ENCODE measurements at regions not wholly inside any gene's neighbourhood (a gene's known extent, or its start where the extent isn't known, plus 50 kb on each side); places are given as distances from the start of the nearest gene placed in this dataset.

GRCh38 chr5:2253040-2253975 is 370.6 kb upstream of the IRX4 start:
- DNase-seq (ENCODE audit: low read depth in 1 of 2, low spot score in 1 of 2): no peak

- DNase-seq (ENCODE audit: low read depth in 1 of 2, low spot score in 1 of 2): no peak
These were observed 369.0 kb upstream of the IRX4 start for GRCh38 chr5:2251751-2252150.

GRCh38 chr5:2251298-2251697 is 368.6 kb upstream of the IRX4 start:
- no peak for DNase-seq (ENCODE audit: low read depth in 1 of 2, low spot score in 1 of 2)

- DNase-seq (ENCODE audit: low read depth in 1 of 2, low spot score in 1 of 2): no peak
These were observed 367.7 kb upstream of the IRX4 start for GRCh38 chr5:2250365-2250950.

GRCh38 chr5:2249442-2249841 is 366.7 kb upstream of the IRX4 start:
- no peak for DNase-seq (ENCODE audit: low read depth in 1 of 2, low spot score in 1 of 2)

- DNase-seq (ENCODE audit: low read depth in 1 of 2, low spot score in 1 of 2): no peak
These were observed 366.3 kb upstream of the IRX4 start for GRCh38 chr5:2249026-2249425.

- no peak for DNase-seq (ENCODE audit: low read depth in 1 of 2, low spot score in 1 of 2)
These were observed 359.8 kb upstream of the IRX4 start for GRCh38 chr5:2242539-2242938.

- DNase-seq (ENCODE audit: low read depth in 1 of 2, low spot score in 1 of 2): no peak
These were observed 359.1 kb upstream of the IRX4 start for GRCh38 chr5:2241842-2242241.

- no peak for DNase-seq (ENCODE audit: low read depth in 1 of 2, low spot score in 1 of 2)
These were observed 357.6 kb upstream of the IRX4 start for GRCh38 chr5:2240118-2240904.

- DNase-seq (ENCODE audit: low read depth in 1 of 2, low spot score in 1 of 2): no peak
These were observed 356.6 kb upstream of the IRX4 start for GRCh38 chr5:2239201-2239910.

- DNase-seq (ENCODE audit: low read depth in 1 of 2, low spot score in 1 of 2): no peak
These were observed 356.0 kb upstream of the IRX4 start for GRCh38 chr5:2238732-2239131.

- DNase-seq (ENCODE audit: low read depth in 1 of 2, low spot score in 1 of 2): no peak
These were observed 344.7 kb upstream of the IRX4 start for GRCh38 chr5:2227433-2227832.

- no peak for DNase-seq (ENCODE audit: low read depth in 1 of 2, low spot score in 1 of 2)
These were observed 342.0 kb upstream of the IRX4 start for GRCh38 chr5:2224689-2225088.

- DNase-seq (ENCODE audit: low read depth in 1 of 2, low spot score in 1 of 2): no peak
These were observed 340.6 kb upstream of the IRX4 start for GRCh38 chr5:2223303-2223702.

GRCh38 chr5:2222246-2222992 is 339.7 kb upstream of the IRX4 start:
- DNase-seq (ENCODE audit: low read depth in 1 of 2, low spot score in 1 of 2): no peak

- DNase-seq (ENCODE audit: low read depth in 1 of 2, low spot score in 1 of 2): no peak
These were observed 338.7 kb upstream of the IRX4 start for GRCh38 chr5:2221450-2221849.

GRCh38 chr5:2220741-2221140 is 338.0 kb upstream of the IRX4 start:
- no peak for DNase-seq (ENCODE audit: low read depth in 1 of 2, low spot score in 1 of 2)

GRCh38 chr5:2219149-2219776 is 336.5 kb upstream of the IRX4 start:
- no peak for DNase-seq (ENCODE audit: low read depth in 1 of 2, low spot score in 1 of 2)

GRCh38 chr5:2217219-2217618 is 334.5 kb upstream of the IRX4 start:
- DNase-seq (ENCODE audit: low read depth in 1 of 2, low spot score in 1 of 2): no peak
